ENCODE measurements at regions not wholly inside any gene's neighbourhood (a gene's known extent, or its start where the extent isn't known, plus 50 kb on each side); places are given as distances from the start of the nearest gene placed in this dataset.

DNA sequence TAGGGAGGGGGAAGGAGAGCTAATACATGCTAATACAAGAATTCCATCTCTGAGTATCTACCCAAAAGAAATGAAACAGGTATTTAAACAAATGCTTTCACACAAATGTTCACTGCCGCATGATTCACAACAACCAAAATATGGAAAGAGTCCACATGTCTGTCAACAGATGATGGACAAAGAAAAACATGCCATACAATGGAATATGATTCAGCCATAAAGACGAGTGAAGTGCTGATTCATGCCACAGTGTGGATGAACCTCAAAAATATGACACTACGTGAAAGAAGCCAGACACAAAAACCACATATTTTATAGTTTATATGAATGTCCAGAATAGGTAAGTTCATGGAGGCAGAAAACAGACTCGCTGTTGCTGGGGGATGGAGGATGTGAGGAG is 321.4 kb downstream of the FOXL1 start:
- no peak for TF ChIP-seq POLR2A (IDR thresholded peaks at IDR 0.05)
- TF ChIP-seq, protein P1, sequence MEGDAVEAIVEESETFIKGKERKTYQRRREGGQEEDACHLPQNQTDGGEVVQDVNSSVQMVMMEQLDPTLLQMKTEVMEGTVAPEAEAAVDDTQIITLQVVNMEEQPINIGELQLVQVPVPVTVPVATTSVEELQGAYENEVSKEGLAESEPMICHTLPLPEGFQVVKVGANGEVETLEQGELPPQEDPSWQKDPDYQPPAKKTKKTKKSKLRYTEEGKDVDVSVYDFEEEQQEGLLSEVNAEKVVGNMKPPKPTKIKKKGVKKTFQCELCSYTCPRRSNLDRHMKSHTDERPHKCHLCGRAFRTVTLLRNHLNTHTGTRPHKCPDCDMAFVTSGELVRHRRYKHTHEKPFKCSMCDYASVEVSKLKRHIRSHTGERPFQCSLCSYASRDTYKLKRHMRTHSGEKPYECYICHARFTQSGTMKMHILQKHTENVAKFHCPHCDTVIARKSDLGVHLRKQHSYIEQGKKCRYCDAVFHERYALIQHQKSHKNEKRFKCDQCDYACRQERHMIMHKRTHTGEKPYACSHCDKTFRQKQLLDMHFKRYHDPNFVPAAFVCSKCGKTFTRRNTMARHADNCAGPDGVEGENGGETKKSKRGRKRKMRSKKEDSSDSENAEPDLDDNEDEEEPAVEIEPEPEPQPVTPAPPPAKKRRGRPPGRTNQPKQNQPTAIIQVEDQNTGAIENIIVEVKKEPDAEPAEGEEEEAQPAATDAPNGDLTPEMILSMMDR (IDR thresholded peaks at IDR 0.05): no peak
